GM18951 (cell line): ENCODE measurements at regions not wholly inside any gene's neighbourhood (a gene's known extent, or its start where the extent isn't known, plus 50 kb on each side); places are given as distances from the start of the nearest gene placed in this dataset.

Experiments
- POLR2A ChIP-seq: IDR thresholded peaks from 4 replicates; pipeline ENCODE4 v1.6.1; 2011; ENCODE audit warnings: mild to moderate bottlenecking; ENCODE audit not compliant: insufficient read length, insufficient read depth; ENCODE audit errors: extremely low read depth
- in situ Hi-C: fragments of 300-500 bp; cut with MboI; formaldehyde crosslinking; loops from one replicate; pipeline ENCODE4 v1.12.0; 2022; ENCODE audit warnings: low sequenced_read_pairs, mixed read lengths, inconsistent platforms; ENCODE audit not compliant: unreplicated experiment

GRCh38 chr18:51391215-51391614, 193.7 kb upstream of the MEX3C start:
- in situ Hi-C loops, result loop anchor here (25.0 kb wide), 1 partner anchor 279 kb away; no protein-coding TSS in a partner anchor
- no peak for TF ChIP-seq POLR2A

DNA sequence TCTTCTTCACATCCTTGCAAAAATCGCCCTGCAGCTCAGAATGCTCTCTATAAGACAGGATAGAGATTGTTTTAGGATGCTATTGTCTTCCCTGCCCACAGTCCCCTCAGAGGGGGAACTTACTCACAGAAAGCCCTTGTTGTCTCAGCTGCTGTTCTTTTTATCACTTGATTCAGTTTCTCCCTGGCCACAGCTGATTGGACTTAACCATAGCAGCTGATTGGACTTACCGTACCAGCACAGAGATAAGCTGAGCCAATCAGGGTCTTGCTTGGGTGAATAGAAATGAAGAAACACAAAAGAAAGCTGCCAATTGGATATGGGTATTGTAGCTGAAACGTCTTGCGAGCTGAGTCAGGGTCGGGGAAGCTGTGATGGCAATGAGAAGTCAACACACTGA, 194.2 kb upstream of the MEX3C start:
- in situ Hi-C loops, result loop anchor here (25.0 kb wide), 1 partner anchor 279 kb away; no protein-coding TSS in a partner anchor
- no peak for TF ChIP-seq POLR2A

DNA sequence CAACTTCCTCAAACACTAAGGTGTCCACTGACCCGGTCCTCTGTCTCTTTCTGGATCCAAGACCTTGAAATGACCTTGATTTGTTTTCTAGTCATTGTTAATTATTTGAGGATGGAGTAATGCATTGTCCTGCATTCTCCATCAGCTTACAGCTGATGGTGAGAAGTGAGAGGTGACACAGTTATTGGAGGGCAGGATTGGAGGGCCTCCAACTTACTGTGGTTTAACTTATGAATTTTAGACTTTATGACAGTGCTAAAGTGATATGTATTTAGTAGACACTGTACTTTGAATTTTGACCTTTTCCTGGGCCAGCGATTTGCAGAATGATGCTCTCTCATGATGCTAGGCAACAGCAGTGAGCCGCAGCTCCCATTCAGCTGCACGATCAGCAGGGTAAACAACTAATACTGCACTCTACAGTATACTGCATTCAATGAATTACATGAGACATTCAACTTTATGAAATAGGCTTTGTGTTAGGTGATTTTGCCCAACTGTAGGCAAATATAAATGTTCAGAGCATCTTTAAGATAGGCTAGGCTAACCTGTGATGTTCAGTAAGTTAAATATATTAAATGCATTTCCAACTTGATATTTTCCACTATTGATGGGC, 200.0 kb upstream of the MEX3C start:
- in situ Hi-C loops, result loop anchor here (25.0 kb wide), 1 partner anchor 285 kb away; no protein-coding TSS in a partner anchor
- TF ChIP-seq POLR2A, result no peak

GRCh38 chr18:51398104-51398503, 200.6 kb upstream of the MEX3C start:
- in situ Hi-C loops, result loop anchor here (25.0 kb wide), 1 partner anchor 286 kb away; no protein-coding TSS in a partner anchor
- no peak for TF ChIP-seq POLR2A

- no peak for TF ChIP-seq POLR2A
- in situ Hi-C loops, result loop anchor here (25.0 kb wide), 1 partner anchor 287 kb away; no protein-coding TSS in a partner anchor
These were observed 202.1 kb upstream of the MEX3C start for GRCh38 chr18:51399491-51400122.

- no peak for TF ChIP-seq POLR2A
- in situ Hi-C loops, result no loop called here
These were observed 203.2 kb upstream of the MEX3C start for GRCh38 chr18:51400721-51401120.

DNA sequence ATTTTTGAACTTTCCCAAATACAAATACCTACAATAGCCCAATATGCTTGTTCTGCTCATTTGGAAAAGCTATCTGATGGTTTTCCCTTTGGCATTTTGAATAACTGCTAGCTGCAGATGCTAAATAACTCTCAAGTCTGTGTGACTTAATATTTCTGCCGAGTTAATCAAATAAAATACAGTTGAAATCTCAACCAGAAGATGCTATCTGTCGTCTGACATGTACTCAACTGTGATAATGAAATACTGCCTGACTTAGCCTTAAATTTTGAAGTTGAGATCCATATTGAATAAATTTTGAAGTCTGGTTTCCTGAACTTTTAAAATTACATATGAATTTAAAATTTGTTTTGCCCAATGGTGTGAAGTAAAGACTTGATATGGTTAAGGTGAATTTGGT, 204.4 kb upstream of the MEX3C start:
- no peak for TF ChIP-seq POLR2A
- in situ Hi-C loops, result no loop called here

DNA sequence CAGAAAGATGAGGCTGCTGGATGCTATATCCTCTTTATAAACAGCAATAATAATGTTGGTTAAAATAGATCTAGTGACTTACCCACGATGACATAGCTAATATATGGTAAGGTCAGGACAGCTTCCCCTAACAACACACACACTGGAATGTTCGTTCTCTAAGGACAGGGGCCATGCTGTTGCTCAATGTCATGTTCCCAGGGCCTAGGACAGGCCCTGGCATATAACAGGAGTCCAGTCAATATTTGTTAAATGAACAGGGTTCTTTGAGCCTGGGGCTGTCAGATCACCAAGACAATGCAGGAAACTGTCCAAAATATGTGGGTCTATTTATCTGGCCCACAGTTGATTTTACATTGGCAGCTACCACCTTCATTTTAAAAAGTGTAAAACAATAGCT, 207.1 kb upstream of the MEX3C start:
- no peak for TF ChIP-seq POLR2A

GRCh38 chr18:51405683-51406477, 208.4 kb upstream of the MEX3C start:
- no peak for TF ChIP-seq POLR2A
- in situ Hi-C loops, result no loop called here

More for the DNA sequence above, 207.1 kb upstream of the MEX3C start:
- in situ Hi-C loops, result no loop called here

- no peak for TF ChIP-seq POLR2A
- in situ Hi-C loops, result no loop called here
These were observed 220.4 kb upstream of the MEX3C start for GRCh38 chr18:51417643-51418483.

- in situ Hi-C loops, result no loop called here
- no peak for TF ChIP-seq POLR2A
These were observed 228.0 kb upstream of the MEX3C start for GRCh38 chr18:51425475-51425874.

DNA sequence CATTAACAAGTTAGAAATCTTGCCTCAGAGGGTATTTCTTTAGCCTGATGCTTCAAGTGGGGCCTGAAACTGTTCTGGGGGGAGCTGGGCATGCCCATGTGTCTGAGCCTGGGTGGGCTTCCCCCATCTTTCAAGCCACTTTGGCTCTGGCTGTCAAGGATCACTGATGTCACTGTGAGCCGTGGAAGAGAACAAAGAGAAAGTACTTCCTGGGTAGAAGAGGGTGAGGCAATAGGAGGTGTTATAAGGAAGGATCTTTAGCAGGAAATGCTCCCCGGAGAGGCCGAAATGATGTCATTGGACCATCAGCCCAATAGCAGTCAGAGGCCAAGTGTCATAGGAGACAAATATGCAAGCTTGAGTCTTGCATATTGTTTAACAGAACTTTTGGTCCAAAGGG, 228.4 kb upstream of the MEX3C start:
- in situ Hi-C loops, result no loop called here

GRCh38 chr18:51426996-51427395, 229.5 kb upstream of the MEX3C start:
- in situ Hi-C loops, result no loop called here
- no peak for TF ChIP-seq POLR2A

More for the DNA sequence above, 228.4 kb upstream of the MEX3C start:
- TF ChIP-seq POLR2A, result no peak
